PFSK-1 (cell line): ENCODE measurements at regions not wholly inside any gene's neighbourhood (a gene's known extent, or its start where the extent isn't known, plus 50 kb on each side); places are given as distances from the start of the nearest gene placed in this dataset.

Source experiments
- FOXP2 ChIP-seq: optimal IDR thresholded peaks from 2 replicates; pipeline ENCODE3; 2011; ENCODE audit warnings: borderline replicate concordance, control low read depth, inconsistent platforms; ENCODE audit not compliant: insufficient read depth; ENCODE audit errors: extremely low read length, extremely low read depth
- POLR2AphosphoS5 ChIP-seq: IDR thresholded peaks from 2 replicates; pipeline ENCODE4 v1.6.1; 2012; ENCODE audit warnings: low read depth, mild to moderate bottlenecking, control low read depth, low read length, moderate library complexity
- REST ChIP-seq, 2 experiments: IDR thresholded peaks; 2 replicates each; pipeline versions ENCODE4 v1.6.1 to v1.8.0; 2011 to 2012; ENCODE audit warnings: low read depth in 2 of 2, low read length in 2 of 2, control low read depth in 1 of 2, inconsistent platforms in 1 of 2, mild to moderate bottlenecking in 1 of 2, moderate library complexity in 1 of 2; ENCODE audit not compliant: insufficient read depth in 1 of 2
- SIN3A ChIP-seq: IDR thresholded peaks from 2 replicates; pipeline ENCODE4 v1.6.1; 2012; ENCODE audit warnings: mild to moderate bottlenecking, low read length, moderate library complexity, borderline replicate concordance; ENCODE audit not compliant: insufficient read depth
- TAF1 ChIP-seq: IDR thresholded peaks from 2 replicates; pipeline ENCODE4 v1.6.1; 2012; ENCODE audit warnings: low read length, control low read depth, borderline replicate concordance; ENCODE audit not compliant: insufficient read depth

GRCh38 chr2:12615509-12615908 is 101.2 kb upstream of the TRIB2 start:
- no peak for TF ChIP-seq FOXP2

- TF ChIP-seq POLR2AphosphoS5 (no peak), FOXP2 (no peak), TAF1 (no peak), SIN3A (no peak), REST (IDR thresholded peaks at IDR 0.05; ENCODE audit: insufficient read depth in 1 of 2, low read depth in 2 of 2, low read length in 2 of 2) (no peak)
Measured at GRCh38 chr2:12616456-12617156, 100.1 kb upstream of the TRIB2 start.

- TF ChIP-seq TAF1, result no peak
- no peak for TF ChIP-seq POLR2AphosphoS5
- TF ChIP-seq SIN3A, result no peak
- TF ChIP-seq REST (IDR thresholded peaks at IDR 0.05; ENCODE audit: insufficient read depth in 1 of 2, low read depth in 2 of 2, low read length in 2 of 2), result no peak
- no peak for TF ChIP-seq FOXP2
Measured at GRCh38 chr2:12617366-12617765, 99.4 kb upstream of the TRIB2 start.

- TF ChIP-seq TAF1 (no peak), SIN3A (no peak), REST (IDR thresholded peaks at IDR 0.05; ENCODE audit: insufficient read depth in 1 of 2, low read depth in 2 of 2, low read length in 2 of 2) (no peak), FOXP2 (no peak), POLR2AphosphoS5 (no peak)
Measured at GRCh38 chr2:12617853-12618252, 98.9 kb upstream of the TRIB2 start.

- no peak for TF ChIP-seq TAF1
- no peak for TF ChIP-seq FOXP2
- TF ChIP-seq REST (IDR thresholded peaks at IDR 0.05; ENCODE audit: insufficient read depth in 1 of 2, low read depth in 2 of 2, low read length in 2 of 2), result no peak
- no peak for TF ChIP-seq SIN3A
- TF ChIP-seq POLR2AphosphoS5, result no peak
Measured at GRCh38 chr2:12618576-12618975, 98.2 kb upstream of the TRIB2 start.
